ENCODE measurements at regions not wholly inside any gene's neighbourhood (a gene's known extent, or its start where the extent isn't known, plus 50 kb on each side); places are given as distances from the start of the nearest gene placed in this dataset.

- TF ChIP-seq EZH2 (IDR thresholded peaks at IDR 0.05; ENCODE audit: insufficient read depth, poor library complexity, severe bottlenecking) = no peak
- TF ChIP-seq EZH2phosphoT487 (IDR thresholded peaks at IDR 0.05; ENCODE audit: insufficient read depth, low read depth) = no peak
Measured at GRCh38 chr2:82198809-82199492, 1894.4 kb upstream of the LRRTM1 start.

Data from GM23248 (cell line).